GM18505 (cell line): ENCODE measurements at regions not wholly inside any gene's neighbourhood (a gene's known extent, or its start where the extent isn't known, plus 50 kb on each side); places are given as distances from the start of the nearest gene placed in this dataset.

Experiments
- ATAC-seq: cut with Tn5 transposase; IDR thresholded peaks from one replicate; pipeline ENCODE4 v1.9.1; 2021; ENCODE audit not compliant: unreplicated experiment
- POLR2A ChIP-seq: IDR thresholded peaks from 4 replicates; pipeline ENCODE4 v1.6.1; 2011; ENCODE audit warnings: borderline replicate concordance; ENCODE audit not compliant: insufficient read depth, insufficient read length; ENCODE audit errors: extremely low read depth

- TF ChIP-seq POLR2A: no peak
- no peak for ATAC-seq
Measured at GRCh38 chr16:79429381-79430190, 171.0 kb downstream of the MAF start.

GRCh38 chr16:79426663-79427062 is 173.9 kb downstream of the MAF start:
- no peak for TF ChIP-seq POLR2A
- ATAC-seq: no peak

- TF ChIP-seq POLR2A: no peak
- no peak for ATAC-seq
Measured at GRCh38 chr16:79422064-79422463, 178.5 kb downstream of the MAF start.

GRCh38 chr16:79421126-79421525 is 179.4 kb downstream of the MAF start:
- TF ChIP-seq POLR2A: no peak
- no peak for ATAC-seq

- TF ChIP-seq POLR2A: no peak
- ATAC-seq: no peak
Measured at GRCh38 chr16:79420493-79420892, 180.0 kb downstream of the MAF start.

GRCh38 chr16:79419148-79419547 is 181.4 kb downstream of the MAF start:
- ATAC-seq: no peak
- no peak for TF ChIP-seq POLR2A

- ATAC-seq: no peak
- no peak for TF ChIP-seq POLR2A
Measured at GRCh38 chr16:79417601-79418008, 182.9 kb downstream of the MAF start.

- no peak for TF ChIP-seq POLR2A
- ATAC-seq: no peak
Measured at GRCh38 chr16:79415983-79416640, 184.4 kb downstream of the MAF start.

GRCh38 chr16:79412783-79413225 is 187.7 kb downstream of the MAF start:
- TF ChIP-seq POLR2A: no peak
- no peak for ATAC-seq

- ATAC-seq: no peak
- no peak for TF ChIP-seq POLR2A
Measured at GRCh38 chr16:79411805-79412204, 188.7 kb downstream of the MAF start.

GRCh38 chr16:79411357-79411756 is 189.2 kb downstream of the MAF start:
- ATAC-seq: no peak
- no peak for TF ChIP-seq POLR2A

- no peak for TF ChIP-seq POLR2A
- ATAC-seq: no peak
Measured at GRCh38 chr16:79409978-79410377, 190.6 kb downstream of the MAF start.

GRCh38 chr16:79408355-79408754 is 192.2 kb downstream of the MAF start:
- TF ChIP-seq POLR2A: no peak
- no peak for ATAC-seq
